Prostate gland (tissue), 2 donors: ENCODE measurements at regions not wholly inside any gene's neighbourhood (a gene's known extent, or its start where the extent isn't known, plus 50 kb on each side); places are given as distances from the start of the nearest gene placed in this dataset.
A peak's percentile ranks its signal among the peaks of the same experiment; 100 is the strongest.

Source experiments
- DNase-seq: peaks from one replicate; pipeline ENCODE4 v3.0.0-alpha.2; 2019; ENCODE audit warnings: low spot score
- H3K27ac ChIP-seq, 2 donors: fragments of 200-600 bp; sonication (generic); 2 replicates each; pipeline ENCODE4 v1.5.1; 2017 to 2019
- H3K27me3 ChIP-seq: fragments of 200-600 bp; sonication (generic); replicated peaks from 2 replicates; pipeline ENCODE4 v1.5.1; 2019; ENCODE audit not compliant: insufficient read depth
- H3K36me3 ChIP-seq, 2 donors: fragments of 200-600 bp; sonication (generic); 1 replicate in 1 of 2; 2 replicates in 1 of 2; pipeline versions ENCODE4 v1.5.1 to v1.8.1; 2017 to 2019
- H3K4me1 ChIP-seq: fragments of 200-600 bp; sonication (generic); replicated peaks from 2 replicates; pipeline ENCODE4 v1.5.1; 2019
- H3K4me3 ChIP-seq, 2 donors: fragments of 200-600 bp; sonication (generic); 2 replicates each; pipeline ENCODE4 v1.5.1; 2017 to 2019
- H3K9me3 ChIP-seq: fragments of 200-600 bp; sonication (generic); 2 replicates; pipeline ENCODE4 v1.5.1; 2017
- POLR2A ChIP-seq: fragments of 450-650 bp; IDR thresholded peaks from one replicate; pipeline ENCODE4 v1.6.1; 2016; ENCODE audit warnings: antibody characterized with exemption, mild to moderate bottlenecking
- POLR2AphosphoS5 ChIP-seq: sonication (generic); formaldehyde crosslinking; IDR thresholded peaks from one replicate; pipeline ENCODE4 v1.6.1; 2017; ENCODE audit warnings: antibody characterized with exemption
- WGBS: methylation state at CpG from one replicate; pipeline ENCODE4 v1.1.5; 2018; 5-methylcytosine and 5-hydroxymethylcytosine counted together
- intact Hi-C: fragments of 100-400 bp; cut with DNase I; formaldehyde crosslinking; loops from one replicate; pipeline ENCODE4 v1.14.2; 2022
- TF ChIP-seq, protein P1 (sequence below), 4 experiments: fragments of 200-600 bp in 2 of 4; fragments of 450-650 bp in 2 of 4; sonication (generic) in 2 of 4; IDR thresholded peaks; 1 replicate in 3 of 4; 2 replicates in 1 of 4; pipeline ENCODE4 v1.5.1; 2016 to 2019; ENCODE audit warnings: antibody characterized with exemption in 4 of 4, mild to moderate bottlenecking in 2 of 4, moderate library complexity in 2 of 4

DNA sequence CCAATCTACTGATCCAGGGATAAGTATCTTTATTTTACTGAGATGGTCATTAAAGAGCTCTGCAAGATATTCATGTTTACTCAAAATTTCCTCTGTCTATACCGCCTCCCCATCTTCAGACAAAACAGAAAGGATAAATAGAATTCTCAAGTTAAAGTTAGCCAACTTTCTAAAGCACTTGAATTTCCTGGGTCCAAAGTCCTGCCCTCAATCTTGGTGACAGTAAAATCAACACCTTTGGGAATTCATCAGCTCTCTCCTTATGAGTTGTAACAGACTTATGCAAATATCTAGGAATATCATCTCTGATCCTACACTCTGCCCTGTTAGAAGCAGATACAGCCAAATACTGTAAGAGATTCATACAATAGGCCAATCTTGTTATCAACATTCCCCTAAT is 122.5 kb upstream of the HAAO start:
- Histone ChIP-seq H3K36me3 (no peaks in the 10 kb centered on the region), H3K4me1 (peaks cover 4% of the 10 kb centered on the region), H3K4me3 (no peak overlapping the region), H3K27ac (no peak overlapping the region), H3K27me3 (no peaks in the 10 kb centered on the region), H3K9me3 (no peaks in the 10 kb centered on the region)
- TF ChIP-seq POLR2AphosphoS5 (no peak), POLR2A (no peak)
- TF ChIP-seq, protein P1, sequence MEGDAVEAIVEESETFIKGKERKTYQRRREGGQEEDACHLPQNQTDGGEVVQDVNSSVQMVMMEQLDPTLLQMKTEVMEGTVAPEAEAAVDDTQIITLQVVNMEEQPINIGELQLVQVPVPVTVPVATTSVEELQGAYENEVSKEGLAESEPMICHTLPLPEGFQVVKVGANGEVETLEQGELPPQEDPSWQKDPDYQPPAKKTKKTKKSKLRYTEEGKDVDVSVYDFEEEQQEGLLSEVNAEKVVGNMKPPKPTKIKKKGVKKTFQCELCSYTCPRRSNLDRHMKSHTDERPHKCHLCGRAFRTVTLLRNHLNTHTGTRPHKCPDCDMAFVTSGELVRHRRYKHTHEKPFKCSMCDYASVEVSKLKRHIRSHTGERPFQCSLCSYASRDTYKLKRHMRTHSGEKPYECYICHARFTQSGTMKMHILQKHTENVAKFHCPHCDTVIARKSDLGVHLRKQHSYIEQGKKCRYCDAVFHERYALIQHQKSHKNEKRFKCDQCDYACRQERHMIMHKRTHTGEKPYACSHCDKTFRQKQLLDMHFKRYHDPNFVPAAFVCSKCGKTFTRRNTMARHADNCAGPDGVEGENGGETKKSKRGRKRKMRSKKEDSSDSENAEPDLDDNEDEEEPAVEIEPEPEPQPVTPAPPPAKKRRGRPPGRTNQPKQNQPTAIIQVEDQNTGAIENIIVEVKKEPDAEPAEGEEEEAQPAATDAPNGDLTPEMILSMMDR (IDR thresholded peaks at IDR 0.05) = no peak
- intact Hi-C loops = no loop called here
- WGBS = 58% methylated on average over 1 of the region's 1 CpG
- DNase-seq = no peak

DNA sequence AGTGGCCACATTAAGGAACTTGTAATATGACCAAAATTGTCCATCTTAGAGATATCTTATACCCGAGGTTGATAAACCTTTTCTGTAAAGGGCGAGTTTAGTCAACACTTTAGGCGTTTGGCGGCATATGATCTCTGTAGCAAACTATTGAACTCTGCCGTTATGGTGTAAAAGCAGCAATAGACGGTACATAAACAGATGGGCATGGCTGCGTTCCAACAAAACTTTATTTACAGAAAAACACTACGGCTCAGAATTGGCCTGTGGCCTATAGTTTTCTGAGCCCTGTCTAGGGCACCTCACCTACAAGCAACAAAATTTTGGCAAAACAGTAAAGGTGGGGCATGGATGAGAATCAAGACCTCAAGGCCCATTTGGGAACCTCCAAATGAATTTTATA is 121.9 kb upstream of the HAAO start:
- WGBS = 70% methylated on average over 8 of the region's 8 CpGs
- Histone ChIP-seq H3K4me3 (no peak overlapping the region), H3K9me3 (no peaks in the 10 kb centered on the region), H3K27ac (no peak overlapping the region), H3K36me3 (no peaks in the 10 kb centered on the region), H3K27me3 (no peaks in the 10 kb centered on the region), H3K4me1 (peaks cover 4% of the 10 kb centered on the region)
- no peak for DNase-seq
- no peak for TF ChIP-seq POLR2AphosphoS5
- TF ChIP-seq, protein P1 (IDR thresholded peaks at IDR 0.05) = no peak
- no peak for TF ChIP-seq POLR2A
- intact Hi-C loops = no loop called here

DNA sequence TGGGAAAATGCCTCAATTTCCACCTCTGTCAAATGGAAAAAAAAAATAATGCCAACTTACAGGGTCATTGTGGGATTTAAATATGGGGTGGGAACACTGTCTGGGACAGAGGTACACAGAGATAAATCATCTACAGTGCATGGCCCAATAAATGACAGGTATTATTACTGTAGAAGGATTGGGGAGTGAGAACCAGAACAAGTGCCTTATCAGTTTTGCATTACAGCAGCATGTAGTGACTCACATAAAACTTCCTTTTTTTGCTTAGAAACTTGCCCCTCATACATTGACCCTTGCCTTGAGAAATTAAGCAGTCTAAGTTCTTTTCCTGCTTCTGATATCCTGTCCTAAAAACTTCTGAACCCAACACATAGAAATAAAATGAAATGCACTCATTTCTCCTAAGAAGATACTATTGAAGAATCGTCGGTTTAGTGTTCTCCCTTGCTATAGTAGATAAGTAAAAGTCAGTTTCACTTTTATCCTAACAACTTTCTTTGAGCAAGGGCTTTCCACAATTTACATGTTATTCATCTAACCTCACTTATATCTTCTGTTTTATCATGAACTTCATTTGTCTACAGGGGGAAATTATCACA is 121.0 kb upstream of the HAAO start:
- H3K4me1 ChIP-seq = peaks cover 4% of the 10 kb centered on the region
- TF ChIP-seq POLR2A (no peak), POLR2AphosphoS5 (no peak)
- TF ChIP-seq, protein P1 (IDR thresholded peaks at IDR 0.05) = no peak
- H3K27ac ChIP-seq = no peak overlapping the region
- H3K36me3 ChIP-seq = no peaks in the 10 kb centered on the region
- no peaks in the 10 kb centered on the region for H3K27me3 ChIP-seq
- DNase-seq = no peak
- H3K4me3 ChIP-seq = no peak overlapping the region
- intact Hi-C loops = no loop called here
- H3K9me3 ChIP-seq = no peaks in the 10 kb centered on the region
- 66% methylated on average over 2 of the region's 2 CpGs for WGBS

DNA sequence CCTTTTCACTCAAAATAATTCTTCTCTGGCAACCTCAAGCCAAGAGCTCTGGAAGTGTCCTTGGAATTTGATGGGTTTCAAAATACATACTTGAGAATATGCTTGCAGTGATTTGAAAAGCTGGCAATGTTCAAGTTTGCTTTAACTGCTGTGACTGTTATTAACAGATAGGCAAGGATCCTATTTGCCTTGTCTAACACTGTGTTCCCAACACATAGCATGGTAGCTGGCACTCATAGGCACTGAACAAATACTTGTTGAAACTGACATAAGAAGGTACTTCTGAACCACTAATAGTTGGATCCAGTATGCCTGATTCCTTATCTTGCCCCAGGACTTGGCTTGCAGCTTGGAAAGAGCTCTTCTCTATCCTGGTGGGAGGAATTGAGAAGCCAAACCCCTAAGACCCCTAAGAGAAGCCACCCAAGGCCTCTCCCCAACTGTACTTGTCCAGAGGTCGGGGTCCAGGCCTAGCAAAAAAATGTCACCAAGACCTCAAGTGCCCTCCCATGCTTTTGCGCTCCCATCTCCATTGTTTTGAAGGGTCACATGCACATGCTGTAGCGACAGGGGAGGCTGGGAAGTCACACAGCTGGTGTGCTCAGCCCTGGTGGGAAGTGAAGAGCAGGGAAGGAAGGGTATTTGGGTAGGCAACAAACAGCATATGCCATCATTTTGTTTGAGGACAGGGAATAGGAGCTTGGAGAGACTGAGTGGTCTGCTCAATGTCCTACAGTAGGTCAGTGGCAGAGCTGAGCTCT is 118.4 kb upstream of the HAAO start:
- WGBS = 82% methylated on average over 3 of the region's 3 CpGs
- peak; percentile 46 for DNase-seq
- Histone ChIP-seq H3K4me1 (peaks cover 4% of the 10 kb centered on the region), H3K27me3 (no peaks in the 10 kb centered on the region), H3K4me3 (no peak overlapping the region), H3K9me3 (no peaks in the 10 kb centered on the region), H3K36me3 (no peaks in the 10 kb centered on the region), H3K27ac (peak overlapping the region in 1 of 2 donors; percentile 2)
- TF ChIP-seq POLR2A = no peak
- TF ChIP-seq, protein P1 (IDR thresholded peaks at IDR 0.05) = no peak
- peak; percentile 71 for TF ChIP-seq POLR2AphosphoS5
- intact Hi-C loops = no loop called here

DNA sequence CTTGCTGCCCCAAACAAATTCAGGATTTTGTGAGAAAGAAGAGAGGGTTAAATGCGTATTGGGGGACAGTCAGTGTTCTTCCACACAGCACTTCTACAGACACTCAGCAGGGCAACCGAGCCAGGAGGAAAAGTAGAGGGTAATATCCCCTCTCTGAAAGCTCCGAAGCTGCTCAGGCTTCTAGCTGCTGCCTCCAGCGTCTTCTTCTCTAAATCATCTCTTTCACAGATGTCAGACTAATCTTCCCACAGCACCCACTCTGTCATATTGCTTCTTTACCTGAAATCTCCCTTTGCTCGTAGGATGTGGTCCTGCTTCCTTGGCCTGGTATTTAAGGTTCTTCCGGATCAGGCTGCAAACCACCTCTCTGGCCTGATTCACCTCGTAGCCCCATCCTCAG is 117.6 kb upstream of the HAAO start:
- Histone ChIP-seq H3K4me3 (no peak overlapping the region), H3K9me3 (no peaks in the 10 kb centered on the region), H3K27ac (no peak overlapping the region), H3K36me3 (no peaks in the 10 kb centered on the region), H3K27me3 (no peaks in the 10 kb centered on the region), H3K4me1 (peaks cover 7% of the 10 kb centered on the region)
- 78% methylated on average over 7 of the region's 7 CpGs for WGBS
- no peak for DNase-seq
- intact Hi-C loops = no loop called here
- TF ChIP-seq POLR2AphosphoS5 (no peak), POLR2A (no peak)
- TF ChIP-seq, protein P1 (IDR thresholded peaks at IDR 0.05) = no peak
